Endothelial cell of umbilical vein (primary cell): ENCODE measurements at regions not wholly inside any gene's neighbourhood (a gene's known extent, or its start where the extent isn't known, plus 50 kb on each side); places are given as distances from the start of the nearest gene placed in this dataset.

ENCODE experiments used
- BruUV-seq: library from RNA; stranded (reverse); fragments of 400-500 nt; replicated peaks from 2 replicates; lab custom pipeline; 2021; lab: Mats Ljungman, UMichigan
- CTCF ChIA-PET: fragments of 300-600, 350-600 bp; sonication (Branson Sonifier 250); formaldehyde crosslinking; loops from one replicate; lab custom pipeline; 2021; ENCODE audit warnings: antibody characterized with exemption, inconsistent platforms; lab: Charles Lee
- POLR2A ChIA-PET: fragments of 300-600, 350-600 bp; sonication (Branson Sonifier 250); formaldehyde crosslinking; loops from one replicate; lab custom pipeline; 2021; ENCODE audit warnings: antibody characterized with exemption, inconsistent platforms; lab: Charles Lee
- DNase-seq: peaks from one replicate; pipeline ENCODE4 v3.0.0-alpha.2; 2011; ENCODE audit warnings: low read depth, low spot score
- FAIRE-seq: peaks from 2 replicates; lab custom pipeline; 2011; peaks lifted over from hg19 to GRCh38; lab: Jason Lieb, UNC
- H2AFZ ChIP-seq: 2 replicates; pipeline ENCODE4 v1.6.0; 2012; ENCODE audit warnings: low read depth, low read length, control low read depth, inconsistent platforms
- H3K27ac ChIP-seq: 2 replicates; pipeline ENCODE4 v1.5.1; 2011; ENCODE audit warnings: low read depth, mild to moderate bottlenecking, control low read depth, low read length, moderate library complexity; ENCODE audit not compliant: insufficient read depth
- H3K27me3 ChIP-seq, 2 experiments: 2 replicates each; pipeline versions ENCODE4 v1.6.0 to v1.6.1; 2011; ENCODE audit warnings: low read length in 2 of 2, mixed read lengths in 1 of 2; ENCODE audit not compliant: control insufficient read depth in 2 of 2, insufficient read depth in 2 of 2
- H3K36me3 ChIP-seq, 2 experiments: 2 replicates in 1 of 2; 3 replicates in 1 of 2; pipeline ENCODE4 v1.5.1; 2011; ENCODE audit warnings: low read length in 2 of 2, mild to moderate bottlenecking in 1 of 2, moderate library complexity in 1 of 2; ENCODE audit not compliant: control insufficient read depth in 2 of 2, insufficient read depth in 2 of 2; ENCODE audit errors: extremely low read depth in 1 of 2
- H3K4me1 ChIP-seq: 3 replicates; pipeline ENCODE4 v1.5.1; 2011; ENCODE audit warnings: mild to moderate bottlenecking, low read length; ENCODE audit not compliant: control insufficient read depth, insufficient read depth; ENCODE audit errors: extremely low read depth
- H3K4me2 ChIP-seq: 2 replicates; pipeline ENCODE4 v1.6.1; 2011; ENCODE audit warnings: low read length, control low read depth, mixed read lengths; ENCODE audit not compliant: insufficient read depth
- H3K4me3 ChIP-seq, 3 experiments: fragments of 200-600 bp in 1 of 3; sonication (generic), shearing (Covaris generic) in 1 of 3; replicated peaks in 1 of 3; 2 replicates each; pipeline ENCODE4 v1.5.1; 2011 to 2016; ENCODE audit warnings: control low read depth in 3 of 3, low read length in 3 of 3, mild to moderate bottlenecking in 2 of 3, inconsistent platforms in 1 of 3, low read depth in 1 of 3, moderate library complexity in 1 of 3; ENCODE audit not compliant: insufficient read depth in 1 of 3
- H3K79me2 ChIP-seq: 2 replicates; pipeline ENCODE4 v1.6.0; 2012; ENCODE audit warnings: low read length, inconsistent platforms; ENCODE audit not compliant: control insufficient read depth, insufficient read depth
- H3K9ac ChIP-seq: replicated peaks from 2 replicates; pipeline ENCODE3; 2011; ENCODE audit warnings: low read length, control low read depth; ENCODE audit not compliant: insufficient read depth; ENCODE audit errors: extremely low read depth
- H3K9me1 ChIP-seq: replicated peaks from 3 replicates; pipeline ENCODE4 v1.6.0; 2011; ENCODE audit warnings: mild to moderate bottlenecking, low read length; ENCODE audit not compliant: control insufficient read depth, insufficient read depth; ENCODE audit errors: extremely low read depth
- H3K9me3 ChIP-seq: replicated peaks from 2 replicates; pipeline ENCODE4 v1.5.1; 2012; ENCODE audit warnings: low read length, inconsistent platforms; ENCODE audit not compliant: control insufficient read depth, insufficient read depth
- H4K20me1 ChIP-seq: replicated peaks from 2 replicates; pipeline ENCODE3; 2011; ENCODE audit warnings: mild to moderate bottlenecking, low read length; ENCODE audit not compliant: control insufficient read depth, insufficient read depth; ENCODE audit errors: extremely low read depth
- EZH2 ChIP-seq: IDR thresholded peaks from 2 replicates; pipeline ENCODE4 v1.6.1; 2012; ENCODE audit warnings: borderline replicate concordance, low read depth, mild to moderate bottlenecking, moderate library complexity, low read length, inconsistent platforms; ENCODE audit not compliant: severe bottlenecking
- FOS ChIP-seq: IDR thresholded peaks from 2 replicates; pipeline ENCODE4 v1.6.1; 2011; ENCODE audit warnings: mild to moderate bottlenecking, low read length, moderate library complexity, borderline replicate concordance; ENCODE audit not compliant: insufficient read depth
- GATA2 ChIP-seq: IDR thresholded peaks from 2 replicates; pipeline ENCODE4 v1.7.0; 2011; ENCODE audit warnings: low read depth, mild to moderate bottlenecking, moderate library complexity, mixed read lengths, low read length; ENCODE audit not compliant: insufficient read length, insufficient read depth
- JUN ChIP-seq: IDR thresholded peaks from 2 replicates; pipeline ENCODE4 v1.6.1; 2011; ENCODE audit warnings: borderline replicate concordance, low read depth; ENCODE audit not compliant: insufficient read length, insufficient read depth
- MAX ChIP-seq: IDR thresholded peaks from 2 replicates; pipeline ENCODE4 v1.6.1; 2011; ENCODE audit not compliant: insufficient read depth, insufficient read length
- MYC ChIP-seq: IDR thresholded peaks from one replicate; pipeline ENCODE4 v1.6.1; 2011; ENCODE audit warnings: mild to moderate bottlenecking, low read depth, low read length
- POLR2A ChIP-seq: IDR thresholded peaks from 2 replicates; pipeline ENCODE4 v1.6.1; 2012; ENCODE audit warnings: low read depth, mild to moderate bottlenecking, control low read depth, low read length
- POLR2AphosphoS5 ChIP-seq: IDR thresholded peaks from 2 replicates; pipeline ENCODE4 v1.6.1; 2012; ENCODE audit warnings: low read depth, mild to moderate bottlenecking, control low read depth, low read length, moderate library complexity; ENCODE audit not compliant: insufficient read depth
- dilution Hi-C: fragments of 300-500 bp; cut with MboI; formaldehyde crosslinking; loops from one replicate; pipeline ENCODE4 v1.15.0; 2019; ENCODE audit warnings: low sequenced_read_pairs; ENCODE audit not compliant: extremely low pct_ligation_motif_present
- intact Hi-C: fragments of 100-400 bp; cut with micrococcal nuclease; formaldehyde crosslinking; loops from one replicate; pipeline ENCODE4 v1.10.0; 2022
- TF ChIP-seq, protein P1 (sequence below), 2 donors: IDR thresholded peaks; 1 replicate in 1 of 2; 2 replicates in 1 of 2; pipeline ENCODE4 v1.5.1; 2011; ENCODE audit warnings: low read length in 2 of 2, mild to moderate bottlenecking in 2 of 2, moderate library complexity in 2 of 2, control low read depth in 1 of 2, inconsistent platforms in 1 of 2, low read depth in 1 of 2; ENCODE audit not compliant: insufficient read depth in 1 of 2; ENCODE audit errors: extremely low read depth in 1 of 2

DNA sequence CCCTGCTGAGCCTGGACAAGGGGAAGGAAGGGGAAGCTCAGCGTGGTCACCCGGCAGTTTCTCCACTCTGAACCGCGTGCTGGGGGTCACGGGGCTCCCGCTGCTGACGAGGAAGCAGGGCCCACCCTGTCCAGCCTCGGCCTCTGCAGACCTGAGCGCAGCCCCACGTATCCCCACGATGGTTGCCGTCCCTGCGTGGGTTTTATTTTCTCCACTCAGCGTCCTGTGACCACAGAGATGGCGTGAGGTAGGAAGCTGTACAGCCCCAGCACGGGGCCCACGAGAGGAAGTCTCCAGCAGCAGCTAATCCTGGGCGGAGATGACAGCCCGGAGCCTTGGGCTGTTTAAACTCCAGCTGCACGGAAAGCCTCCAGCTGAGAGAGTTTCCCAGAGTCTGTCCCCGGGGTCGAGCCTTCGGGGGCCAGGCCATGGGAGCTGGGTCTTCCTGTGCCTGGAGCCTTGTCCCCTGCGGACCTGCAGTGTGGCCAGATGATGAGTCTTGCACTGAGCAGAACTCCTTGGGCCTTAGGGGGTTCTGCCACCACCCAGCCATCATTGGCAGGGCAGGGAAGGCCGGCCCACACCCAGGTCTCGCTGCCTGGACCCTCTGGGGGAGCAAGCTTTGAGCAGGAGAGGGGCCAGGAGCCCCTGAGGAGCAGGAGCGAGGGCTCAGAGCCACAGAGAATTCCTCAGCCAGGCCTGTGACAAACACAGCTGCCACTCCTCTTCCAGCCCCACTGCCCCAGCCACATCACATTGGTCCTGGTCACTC is 72.8 kb upstream of the FAM20C start:
- no peak for FAIRE-seq
- no peak overlapping the region for H3K4me2 ChIP-seq
- H3K4me1 ChIP-seq, result no peaks in the 10 kb centered on the region
- no peaks in the 10 kb centered on the region for H3K9me1 ChIP-seq
- dilution Hi-C loops (no loop called here), intact Hi-C loops (no loop called here)
- peaks cover 0 to 2% of the 10 kb centered on the region in 2 experiments for H3K27me3 ChIP-seq
- no peaks in the 10 kb centered on the region for H3K9me3 ChIP-seq
- H3K9ac ChIP-seq, result no peak overlapping the region
- no TSS peak for BruUV-seq
- H3K4me3 ChIP-seq, result no peak overlapping the region
- H3K36me3 ChIP-seq, result no peaks in the 10 kb centered on the region
- no peak overlapping the region for H3K27ac ChIP-seq
- H4K20me1 ChIP-seq, result no peaks in the 10 kb centered on the region
- DNase-seq, result no peak
- H2AFZ ChIP-seq, result peak overlapping the region; percentile 73
- ChIA-PET CTCF (interaction anchor here (1.0 to 1.1 kb wide), 2 partner anchors 32 to 56 kb away, joined by 3 to 5 read pairs; no protein-coding TSS in a partner anchor), POLR2A (no interaction called here)
- TF ChIP-seq JUN, result no peak
- no peaks in the 10 kb centered on the region for H3K79me2 ChIP-seq

- CTCF ChIA-PET, result interaction anchor here (1.0 to 1.2 kb wide), 3 partner anchors 33 to 56 kb away, joined by 3 to 7 read pairs (median 5); no protein-coding TSS in a partner anchor
- POLR2A ChIA-PET, result no interaction called here
- H3K4me2 ChIP-seq, result no peak overlapping the region
- dilution Hi-C loops, result no loop called here
- no peak overlapping the region for H3K27ac ChIP-seq
- peaks cover 0 to 2% of the 10 kb centered on the region in 2 experiments for H3K27me3 ChIP-seq
- BruUV-seq, result no TSS peak
- no peaks in the 10 kb centered on the region for H3K79me2 ChIP-seq
- DNase-seq, result no peak
- TF ChIP-seq JUN (no peak), POLR2A (no peak), GATA2 (no peak), MYC (no peak), FOS (no peak), MAX (no peak), POLR2AphosphoS5 (no peak), EZH2 (no peak)
- TF ChIP-seq, protein P1, sequence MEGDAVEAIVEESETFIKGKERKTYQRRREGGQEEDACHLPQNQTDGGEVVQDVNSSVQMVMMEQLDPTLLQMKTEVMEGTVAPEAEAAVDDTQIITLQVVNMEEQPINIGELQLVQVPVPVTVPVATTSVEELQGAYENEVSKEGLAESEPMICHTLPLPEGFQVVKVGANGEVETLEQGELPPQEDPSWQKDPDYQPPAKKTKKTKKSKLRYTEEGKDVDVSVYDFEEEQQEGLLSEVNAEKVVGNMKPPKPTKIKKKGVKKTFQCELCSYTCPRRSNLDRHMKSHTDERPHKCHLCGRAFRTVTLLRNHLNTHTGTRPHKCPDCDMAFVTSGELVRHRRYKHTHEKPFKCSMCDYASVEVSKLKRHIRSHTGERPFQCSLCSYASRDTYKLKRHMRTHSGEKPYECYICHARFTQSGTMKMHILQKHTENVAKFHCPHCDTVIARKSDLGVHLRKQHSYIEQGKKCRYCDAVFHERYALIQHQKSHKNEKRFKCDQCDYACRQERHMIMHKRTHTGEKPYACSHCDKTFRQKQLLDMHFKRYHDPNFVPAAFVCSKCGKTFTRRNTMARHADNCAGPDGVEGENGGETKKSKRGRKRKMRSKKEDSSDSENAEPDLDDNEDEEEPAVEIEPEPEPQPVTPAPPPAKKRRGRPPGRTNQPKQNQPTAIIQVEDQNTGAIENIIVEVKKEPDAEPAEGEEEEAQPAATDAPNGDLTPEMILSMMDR (IDR thresholded peaks at IDR 0.05; ENCODE audit: extremely low read depth in 1 of 2, insufficient read depth in 1 of 2, low read depth in 1 of 2, low read length in 2 of 2), result no peak
- H2AFZ ChIP-seq, result no peak overlapping the region
- H3K9ac ChIP-seq, result no peak overlapping the region
- no peaks in the 10 kb centered on the region for H3K9me3 ChIP-seq
- H3K4me3 ChIP-seq, result no peak overlapping the region
- no peaks in the 10 kb centered on the region for H3K9me1 ChIP-seq
- intact Hi-C loops, result no loop called here
- H3K36me3 ChIP-seq, result no peaks in the 10 kb centered on the region
- H3K4me1 ChIP-seq, result no peaks in the 10 kb centered on the region
- H4K20me1 ChIP-seq, result no peaks in the 10 kb centered on the region
- no peak for FAIRE-seq
Measured at GRCh38 chr7:120164-120991, 72.0 kb upstream of the FAM20C start.
